HG02588 (cell line): ENCODE measurements at regions not wholly inside any gene's neighbourhood (a gene's known extent, or its start where the extent isn't known, plus 50 kb on each side); places are given as distances from the start of the nearest gene placed in this dataset.
"Not testable (repeated sequence)": the region's sequence is repeated elsewhere in the genome, so short reads cannot be mapped to it uniquely, and the experiment has no call there.

ENCODE experiments used
- ATAC-seq: cut with Tn5 transposase; IDR thresholded peaks from one replicate; pipeline ENCODE4 v1.9.1; 2021; ENCODE audit warnings: mild to moderate bottlenecking, moderate library complexity; ENCODE audit not compliant: unreplicated experiment

GRCh38 chr3:145450018-145450682, 710.8 kb downstream of the PLOD2 start:
- no peak for ATAC-seq

- no peak for ATAC-seq
Observed at GRCh38 chr3:145457825-145458552, 703.0 kb downstream of the PLOD2 start.

GRCh38 chr3:145459681-145460080, 701.3 kb downstream of the PLOD2 start:
- ATAC-seq, result not testable (repeated sequence)

GRCh38 chr3:145471976-145472375, 689.0 kb downstream of the PLOD2 start:
- no peak for ATAC-seq

GRCh38 chr3:145482735-145483134, 678.2 kb downstream of the PLOD2 start:
- ATAC-seq, result not testable (repeated sequence)

GRCh38 chr3:145483992-145484391, 677.0 kb downstream of the PLOD2 start:
- ATAC-seq, result no peak

GRCh38 chr3:145489011-145489410, 672.0 kb downstream of the PLOD2 start:
- no peak for ATAC-seq

- no peak for ATAC-seq
Observed at GRCh38 chr3:145490088-145491048, 670.6 kb downstream of the PLOD2 start.

GRCh38 chr3:145492456-145492855, 668.5 kb downstream of the PLOD2 start:
- no peak for ATAC-seq

GRCh38 chr3:145517416-145517815, 643.6 kb downstream of the PLOD2 start:
- ATAC-seq, result not testable (repeated sequence)

- no peak for ATAC-seq
Observed at GRCh38 chr3:145518639-145519038, 642.3 kb downstream of the PLOD2 start.

- ATAC-seq, result no peak
Observed at GRCh38 chr3:145519398-145520047, 641.5 kb downstream of the PLOD2 start.

GRCh38 chr3:145522179-145522578, 638.8 kb downstream of the PLOD2 start:
- no peak for ATAC-seq

- ATAC-seq, result no peak
Observed at GRCh38 chr3:145522893-145523651, 637.9 kb downstream of the PLOD2 start.

GRCh38 chr3:145531548-145531947, 629.4 kb downstream of the PLOD2 start:
- ATAC-seq, result no peak

- no peak for ATAC-seq
Observed at GRCh38 chr3:145533696-145534095, 627.3 kb downstream of the PLOD2 start.

GRCh38 chr3:145536461-145536860, 624.5 kb downstream of the PLOD2 start:
- no peak for ATAC-seq

GRCh38 chr3:145550522-145550921, 610.5 kb downstream of the PLOD2 start:
- ATAC-seq, result no peak

- no peak for ATAC-seq
Observed at GRCh38 chr3:145557405-145557804, 603.6 kb downstream of the PLOD2 start.

- no peak for ATAC-seq
Observed at GRCh38 chr3:145578471-145578870, 582.5 kb downstream of the PLOD2 start.
